ENCODE measurements at regions not wholly inside any gene's neighbourhood (a gene's known extent, or its start where the extent isn't known, plus 50 kb on each side); places are given as distances from the start of the nearest gene placed in this dataset.

- no peak overlapping the region for H3K4me3 ChIP-seq (ENCODE audit: low read depth, low read length)
- TF ChIP-seq CTCF (IDR thresholded peaks at IDR 0.05; ENCODE audit: borderline replicate concordance, insufficient read depth, low read depth, low read length): no peak
Measured at GRCh38 chr2:39506215-39506614, 69.1 kb upstream of the MAP4K3 start.

- TF ChIP-seq CTCF (IDR thresholded peaks at IDR 0.05; ENCODE audit: borderline replicate concordance, insufficient read depth, low read depth, low read length): no peak
- H3K4me3 ChIP-seq (ENCODE audit: low read depth, low read length): no peak overlapping the region
Measured at GRCh38 chr2:39508198-39508597, 71.1 kb upstream of the MAP4K3 start.

GRCh38 chr2:39510140-39510539, 73.1 kb upstream of the MAP4K3 start:
- H3K4me3 ChIP-seq (ENCODE audit: low read depth, low read length): no peak overlapping the region
- no peak for TF ChIP-seq CTCF (IDR thresholded peaks at IDR 0.05; ENCODE audit: borderline replicate concordance, insufficient read depth, low read depth, low read length)

- no peak for TF ChIP-seq CTCF (IDR thresholded peaks at IDR 0.05; ENCODE audit: borderline replicate concordance, insufficient read depth, low read depth, low read length)
Measured at GRCh38 chr2:39511219-39511604, 74.1 kb upstream of the MAP4K3 start.

GRCh38 chr2:39511605-39512433, 74.7 kb upstream of the MAP4K3 start:
- no peak for TF ChIP-seq CTCF (IDR thresholded peaks at IDR 0.05; ENCODE audit: borderline replicate concordance, insufficient read depth, low read depth, low read length)
- no peak overlapping the region for H3K4me3 ChIP-seq (ENCODE audit: low read depth, low read length)

More at GRCh38 chr2:39511219-39511604, 74.1 kb upstream of the MAP4K3 start:
- no peak overlapping the region for H3K4me3 ChIP-seq (ENCODE audit: low read depth, low read length)

GRCh38 chr2:39512434-39512935, 75.4 kb upstream of the MAP4K3 start:
- no peak for TF ChIP-seq CTCF (IDR thresholded peaks at IDR 0.05; ENCODE audit: borderline replicate concordance, insufficient read depth, low read depth, low read length)
- no peak overlapping the region for H3K4me3 ChIP-seq (ENCODE audit: low read depth, low read length)

GRCh38 chr2:39512941-39513340, 75.9 kb upstream of the MAP4K3 start:
- H3K4me3 ChIP-seq (ENCODE audit: low read depth, low read length): no peak overlapping the region
- TF ChIP-seq CTCF (IDR thresholded peaks at IDR 0.05; ENCODE audit: borderline replicate concordance, insufficient read depth, low read depth, low read length): no peak
